ENCODE measurements at regions not wholly inside any gene's neighbourhood (a gene's known extent, or its start where the extent isn't known, plus 50 kb on each side); places are given as distances from the start of the nearest gene placed in this dataset.

DNA sequence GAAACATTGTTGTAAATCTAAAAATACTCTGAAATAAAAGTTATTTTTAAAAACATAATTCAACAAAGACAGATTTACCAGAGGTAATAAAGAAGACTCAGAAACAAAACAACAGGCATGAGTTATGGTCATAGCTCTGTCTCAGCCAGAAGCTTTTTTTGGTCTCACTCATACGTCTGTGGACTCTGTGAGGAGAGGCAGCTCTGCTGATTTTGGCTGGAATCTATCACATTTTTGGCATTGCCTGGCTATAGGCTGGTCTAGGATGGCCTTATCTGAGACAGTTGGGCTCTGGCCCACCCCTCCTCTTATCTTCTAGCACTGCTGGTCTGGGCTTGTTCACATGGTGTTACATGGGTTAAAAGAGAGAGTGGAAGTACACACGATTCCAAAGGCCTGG is 514.0 kb upstream of the BTBD3 start:
- no peak overlapping the region for H3K4me3 ChIP-seq (ENCODE audit: severe bottlenecking)
- TF ChIP-seq, protein P1, sequence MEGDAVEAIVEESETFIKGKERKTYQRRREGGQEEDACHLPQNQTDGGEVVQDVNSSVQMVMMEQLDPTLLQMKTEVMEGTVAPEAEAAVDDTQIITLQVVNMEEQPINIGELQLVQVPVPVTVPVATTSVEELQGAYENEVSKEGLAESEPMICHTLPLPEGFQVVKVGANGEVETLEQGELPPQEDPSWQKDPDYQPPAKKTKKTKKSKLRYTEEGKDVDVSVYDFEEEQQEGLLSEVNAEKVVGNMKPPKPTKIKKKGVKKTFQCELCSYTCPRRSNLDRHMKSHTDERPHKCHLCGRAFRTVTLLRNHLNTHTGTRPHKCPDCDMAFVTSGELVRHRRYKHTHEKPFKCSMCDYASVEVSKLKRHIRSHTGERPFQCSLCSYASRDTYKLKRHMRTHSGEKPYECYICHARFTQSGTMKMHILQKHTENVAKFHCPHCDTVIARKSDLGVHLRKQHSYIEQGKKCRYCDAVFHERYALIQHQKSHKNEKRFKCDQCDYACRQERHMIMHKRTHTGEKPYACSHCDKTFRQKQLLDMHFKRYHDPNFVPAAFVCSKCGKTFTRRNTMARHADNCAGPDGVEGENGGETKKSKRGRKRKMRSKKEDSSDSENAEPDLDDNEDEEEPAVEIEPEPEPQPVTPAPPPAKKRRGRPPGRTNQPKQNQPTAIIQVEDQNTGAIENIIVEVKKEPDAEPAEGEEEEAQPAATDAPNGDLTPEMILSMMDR (IDR thresholded peaks at IDR 0.05; ENCODE audit: poor library complexity, severe bottlenecking) = no peak
- no peak overlapping the region for H3K27ac ChIP-seq (ENCODE audit: poor library complexity, severe bottlenecking)
- DNase-seq (ENCODE audit: low spot score) = no peak
- H3K4me1 ChIP-seq (ENCODE audit: insufficient read depth, poor library complexity, severe bottlenecking) = peaks cover 15% of the 10 kb centered on the region
- no peak for ATAC-seq (ENCODE audit: low read depth)
- H3K9me3 ChIP-seq (ENCODE audit: severe bottlenecking) = no peaks in the 10 kb centered on the region
- no peaks in the 10 kb centered on the region for H3K27me3 ChIP-seq (ENCODE audit: insufficient read depth, poor library complexity, severe bottlenecking)
- no peaks in the 10 kb centered on the region for H3K36me3 ChIP-seq (ENCODE audit: low read depth)

DNA sequence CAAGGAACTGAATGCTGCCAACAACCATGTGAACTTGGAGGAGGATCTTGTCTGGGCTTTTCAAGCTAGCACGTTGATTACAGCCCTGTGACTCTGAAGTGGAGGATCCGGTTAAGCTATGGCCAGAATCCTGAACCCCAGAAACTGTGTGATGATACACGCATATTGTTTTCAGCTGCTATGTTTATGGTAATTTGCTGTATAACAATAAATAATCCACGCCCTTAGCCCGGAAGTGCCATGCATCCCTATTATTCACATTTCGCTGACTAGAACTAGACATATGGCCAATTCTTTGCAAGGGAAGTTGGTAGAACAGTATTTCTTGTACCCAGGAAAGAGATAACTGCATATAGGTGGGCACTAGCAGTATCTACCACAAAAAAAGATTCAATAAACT is 510.8 kb upstream of the BTBD3 start:
- H3K9me3 ChIP-seq (ENCODE audit: severe bottlenecking) = no peaks in the 10 kb centered on the region
- H3K4me3 ChIP-seq (ENCODE audit: severe bottlenecking) = no peak overlapping the region
- TF ChIP-seq, protein P1 (IDR thresholded peaks at IDR 0.05; ENCODE audit: poor library complexity, severe bottlenecking) = no peak
- no peak for DNase-seq (ENCODE audit: low spot score)
- no peaks in the 10 kb centered on the region for H3K36me3 ChIP-seq (ENCODE audit: low read depth)
- ATAC-seq (ENCODE audit: low read depth) = no peak
- no peaks in the 10 kb centered on the region for H3K4me1 ChIP-seq (ENCODE audit: insufficient read depth, poor library complexity, severe bottlenecking)
- H3K27ac ChIP-seq (ENCODE audit: poor library complexity, severe bottlenecking) = no peak overlapping the region
- H3K27me3 ChIP-seq (ENCODE audit: insufficient read depth, poor library complexity, severe bottlenecking) = no peaks in the 10 kb centered on the region

DNA sequence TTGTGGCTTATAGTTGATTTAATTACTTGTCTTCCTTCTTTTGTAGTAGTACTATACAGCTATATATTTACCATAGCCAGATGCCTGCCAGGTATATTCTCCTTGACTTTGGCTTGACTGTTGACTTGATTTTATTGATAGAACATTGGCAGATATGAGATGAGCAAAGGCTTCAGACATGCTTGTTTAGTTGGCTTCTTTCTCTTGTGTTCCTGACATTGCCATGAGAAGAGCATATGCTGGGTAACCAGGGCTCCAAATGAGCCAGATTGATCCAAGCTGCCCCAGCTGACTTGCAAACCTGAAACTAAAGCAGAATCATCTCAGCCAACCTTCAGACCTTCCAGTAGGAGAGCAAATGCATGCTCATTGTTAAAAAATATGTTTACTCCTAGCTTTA is 508.1 kb upstream of the BTBD3 start:
- Histone ChIP-seq H3K4me3 (ENCODE audit: severe bottlenecking) (no peak overlapping the region), H3K36me3 (ENCODE audit: low read depth) (no peaks in the 10 kb centered on the region), H3K4me1 (ENCODE audit: insufficient read depth, poor library complexity, severe bottlenecking) (no peaks in the 10 kb centered on the region), H3K9me3 (ENCODE audit: severe bottlenecking) (no peaks in the 10 kb centered on the region), H3K27ac (ENCODE audit: poor library complexity, severe bottlenecking) (no peak overlapping the region), H3K27me3 (ENCODE audit: insufficient read depth, poor library complexity, severe bottlenecking) (no peaks in the 10 kb centered on the region)
- no peak for DNase-seq (ENCODE audit: low spot score)
- TF ChIP-seq, protein P1 (IDR thresholded peaks at IDR 0.05; ENCODE audit: poor library complexity, severe bottlenecking) = no peak
- no peak for ATAC-seq (ENCODE audit: low read depth)

DNA sequence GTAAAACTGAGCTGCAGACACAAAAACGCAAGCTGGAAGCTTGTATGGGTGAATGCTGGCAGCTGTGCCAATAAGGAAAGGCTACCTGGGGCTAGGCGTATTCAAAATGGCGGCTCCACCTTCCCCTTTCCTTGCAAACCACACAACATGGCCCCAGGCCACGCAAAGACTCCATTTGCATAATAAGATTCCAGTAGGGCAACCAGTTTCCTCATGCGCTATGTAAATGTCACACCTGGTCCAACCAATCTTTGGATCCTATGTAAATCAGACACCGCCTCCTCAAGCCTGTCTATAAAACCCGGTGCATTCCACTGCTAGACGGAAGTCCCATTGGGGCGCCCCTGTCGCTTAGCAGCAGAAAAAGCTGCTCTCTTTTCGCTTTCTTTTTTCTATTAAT is 505.9 kb upstream of the BTBD3 start:
- TF ChIP-seq, protein P1 (IDR thresholded peaks at IDR 0.05; ENCODE audit: poor library complexity, severe bottlenecking) = no peak
- DNase-seq (ENCODE audit: low spot score) = no peak
- H3K27ac ChIP-seq (ENCODE audit: poor library complexity, severe bottlenecking) = no peak overlapping the region

DNA sequence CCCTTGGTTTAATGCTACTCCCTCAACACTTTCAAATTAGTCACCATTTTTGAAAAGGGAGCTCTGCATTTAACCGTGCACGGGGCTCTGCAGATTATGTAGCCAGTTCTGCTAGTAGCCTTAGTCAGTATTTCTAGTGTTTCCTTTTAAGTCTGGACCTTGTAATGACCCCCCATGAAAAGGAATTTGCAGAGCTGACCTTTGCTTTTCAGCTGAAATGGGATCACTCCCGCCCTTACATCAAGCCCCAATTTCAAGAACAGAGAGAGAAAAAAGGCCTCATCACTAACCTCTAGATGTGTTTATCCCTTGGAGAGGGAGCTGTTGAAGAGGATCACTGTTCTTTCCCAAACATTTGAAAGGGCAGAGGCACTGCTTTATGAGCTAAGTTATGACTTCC is 490.7 kb upstream of the BTBD3 start:
- H3K36me3 ChIP-seq (ENCODE audit: low read depth) = no peaks in the 10 kb centered on the region
- DNase-seq (ENCODE audit: low spot score) (no peak), ATAC-seq (ENCODE audit: low read depth) (no peak)
- no peak overlapping the region for H3K27ac ChIP-seq (ENCODE audit: poor library complexity, severe bottlenecking)
- H3K4me1 ChIP-seq (ENCODE audit: insufficient read depth, poor library complexity, severe bottlenecking) = no peaks in the 10 kb centered on the region
- H3K9me3 ChIP-seq (ENCODE audit: severe bottlenecking) = peaks cover 2% of the 10 kb centered on the region
- no peaks in the 10 kb centered on the region for H3K27me3 ChIP-seq (ENCODE audit: insufficient read depth, poor library complexity, severe bottlenecking)
- TF ChIP-seq, protein P1 (IDR thresholded peaks at IDR 0.05; ENCODE audit: poor library complexity, severe bottlenecking) = no peak
- H3K4me3 ChIP-seq (ENCODE audit: severe bottlenecking) = no peak overlapping the region

More for the DNA sequence above, 505.9 kb upstream of the BTBD3 start:
- H3K36me3 ChIP-seq (ENCODE audit: low read depth) = no peaks in the 10 kb centered on the region
- ATAC-seq (ENCODE audit: low read depth) = no peak
- no peaks in the 10 kb centered on the region for H3K9me3 ChIP-seq (ENCODE audit: severe bottlenecking)
- H3K27me3 ChIP-seq (ENCODE audit: insufficient read depth, poor library complexity, severe bottlenecking) = no peaks in the 10 kb centered on the region
- H3K4me1 ChIP-seq (ENCODE audit: insufficient read depth, poor library complexity, severe bottlenecking) = no peaks in the 10 kb centered on the region
- no peak overlapping the region for H3K4me3 ChIP-seq (ENCODE audit: severe bottlenecking)

Data from RWPE2 (cell line).